Thymus (tissue), 11 donors: ENCODE measurements at regions not wholly inside any gene's neighbourhood (a gene's known extent, or its start where the extent isn't known, plus 50 kb on each side); places are given as distances from the start of the nearest gene placed in this dataset.
"Not testable (repeated sequence)": the region's sequence is repeated elsewhere in the genome, so short reads cannot be mapped to it uniquely, and the experiment has no call there.

Source experiments
- DNase-seq, 9 donors: peaks; one replicate each; pipeline ENCODE4 v3.0.0-alpha.2; 2013; ENCODE audit warnings: low spot score in 9 of 9, low read depth in 6 of 9, missing footprints in 1 of 9
- H3K27ac ChIP-seq, 2 donors: one replicate each; pipeline ENCODE4 v1.5.1; 2013; ENCODE audit warnings: control low read depth in 1 of 2, low read depth in 1 of 2, low read length in 1 of 2, mild to moderate bottlenecking in 1 of 2, moderate library complexity in 1 of 2
- H3K27me3 ChIP-seq, 2 donors: one replicate each; pipeline ENCODE4 v1.5.1; 2013; ENCODE audit warnings: low read length in 1 of 2; ENCODE audit not compliant: control insufficient read depth in 2 of 2, insufficient read depth in 1 of 2
- H3K36me3 ChIP-seq, 2 donors: one replicate each; pipeline ENCODE4 v1.5.1; 2013; ENCODE audit warnings: low read length in 1 of 2, mild to moderate bottlenecking in 1 of 2, moderate library complexity in 1 of 2; ENCODE audit not compliant: control insufficient read depth in 2 of 2, insufficient read depth in 2 of 2
- H3K4me1 ChIP-seq, 2 donors: one replicate each; pipeline ENCODE4 v1.5.1; 2013; ENCODE audit warnings: low read length in 2 of 2; ENCODE audit not compliant: control insufficient read depth in 2 of 2, insufficient read depth in 2 of 2
- H3K4me3 ChIP-seq, 2 donors: one replicate each; pipeline ENCODE4 v1.5.1; 2013; ENCODE audit warnings: low read length in 2 of 2, control low read depth in 1 of 2, mild to moderate bottlenecking in 1 of 2
- H3K9me3 ChIP-seq, 2 donors: one replicate each; pipeline ENCODE4 v1.5.1; 2013; ENCODE audit warnings: low read length in 1 of 2, mild to moderate bottlenecking in 1 of 2; ENCODE audit not compliant: control insufficient read depth in 2 of 2, insufficient read depth in 1 of 2
- WGBS: extraction: QIAGEN DNeasy Blood & Tissue Kit; methylation state at CpG from one replicate; pipeline ENCODE4 v1.1.7; 2013; 5-methylcytosine and 5-hydroxymethylcytosine counted together
- donor health status: healthy.

- no peak for DNase-seq
- 96% methylated on average over 1 of the region's 1 CpG for WGBS
- Histone ChIP-seq H3K9me3 (peaks cover 0 to 9% of the 10 kb centered on the region in 2 donors), H3K4me1 (no peaks in the 10 kb centered on the region), H3K4me3 (no peak overlapping the region), H3K27me3 (no peaks in the 10 kb centered on the region), H3K36me3 (no peaks in the 10 kb centered on the region), H3K27ac (no peak overlapping the region)
Measured at GRCh38 chr12:61584943-61585342, 675.3 kb upstream of the USP15 start.

- H3K4me1 ChIP-seq, H3K9me3 ChIP-seq, H3K36me3 ChIP-seq, DNase-seq, H3K27me3 ChIP-seq, H3K4me3 ChIP-seq, H3K27ac ChIP-seq: not testable (repeated sequence)
Measured at GRCh38 chr12:61590864-61591263, 669.3 kb upstream of the USP15 start.

GRCh38 chr12:61610143-61610542, 650.1 kb upstream of the USP15 start:
- Histone ChIP-seq H3K4me1 (no peaks in the 10 kb centered on the region), H3K27ac (no peak overlapping the region), H3K27me3 (no peaks in the 10 kb centered on the region), H3K4me3 (no peak overlapping the region), H3K9me3 (no peaks in the 10 kb centered on the region), H3K36me3 (no peaks in the 10 kb centered on the region)
- no peak for DNase-seq

- no peaks in the 10 kb centered on the region for H3K4me1 ChIP-seq
- H3K4me3 ChIP-seq: no peak overlapping the region
- no peaks in the 10 kb centered on the region for H3K27me3 ChIP-seq
- H3K9me3 ChIP-seq: peaks cover 0 to 3% of the 10 kb centered on the region in 2 donors
- H3K27ac ChIP-seq: no peak overlapping the region
- 90% methylated on average over 2 of the region's 2 CpGs for WGBS
- no peak for DNase-seq
- H3K36me3 ChIP-seq: no peaks in the 10 kb centered on the region
Measured at GRCh38 chr12:61629702-61630101, 630.5 kb upstream of the USP15 start.

- Histone ChIP-seq H3K4me3 (no peak overlapping the region), H3K27me3 (no peaks in the 10 kb centered on the region), H3K27ac (no peak overlapping the region), H3K9me3 (no peaks in the 10 kb centered on the region), H3K4me1 (no peaks in the 10 kb centered on the region), H3K36me3 (no peaks in the 10 kb centered on the region)
- no peak for DNase-seq
- WGBS: 92% methylated on average over 3 of the region's 3 CpGs
Measured at GRCh38 chr12:61646639-61647038, 613.6 kb upstream of the USP15 start.

GRCh38 chr12:61647566-61647965, 612.6 kb upstream of the USP15 start:
- Histone ChIP-seq H3K36me3 (no peaks in the 10 kb centered on the region), H3K9me3 (no peaks in the 10 kb centered on the region), H3K4me3 (no peak overlapping the region), H3K27me3 (no peaks in the 10 kb centered on the region), H3K4me1 (no peaks in the 10 kb centered on the region), H3K27ac (no peak overlapping the region)
- WGBS: 94% methylated on average over 2 of the region's 2 CpGs
- no peak for DNase-seq

- no peaks in the 10 kb centered on the region for H3K27me3 ChIP-seq
- no peak overlapping the region for H3K4me3 ChIP-seq
- 96% methylated on average over 2 of the region's 2 CpGs for WGBS
- no peaks in the 10 kb centered on the region for H3K9me3 ChIP-seq
- DNase-seq: no peak
- H3K4me1 ChIP-seq: no peaks in the 10 kb centered on the region
- no peak overlapping the region for H3K27ac ChIP-seq
- H3K36me3 ChIP-seq: no peaks in the 10 kb centered on the region
Measured at GRCh38 chr12:61652265-61652664, 607.9 kb upstream of the USP15 start.

GRCh38 chr12:61654698-61655097, 605.5 kb upstream of the USP15 start:
- Histone ChIP-seq H3K36me3 (no peaks in the 10 kb centered on the region), H3K9me3 (no peaks in the 10 kb centered on the region), H3K4me3 (no peak overlapping the region), H3K27me3 (no peaks in the 10 kb centered on the region), H3K4me1 (no peaks in the 10 kb centered on the region), H3K27ac (no peak overlapping the region)
- DNase-seq: no peak
- WGBS: 78% methylated on average over 3 of the region's 3 CpGs

- no peak for DNase-seq
- Histone ChIP-seq H3K4me1 (no peaks in the 10 kb centered on the region), H3K4me3 (no peak overlapping the region), H3K27ac (no peak overlapping the region), H3K9me3 (no peaks in the 10 kb centered on the region), H3K27me3 (no peaks in the 10 kb centered on the region), H3K36me3 (no peaks in the 10 kb centered on the region)
- WGBS: 94% methylated on average over 1 of the region's 1 CpG
Measured at GRCh38 chr12:61655241-61655640, 605.0 kb upstream of the USP15 start.

GRCh38 chr12:61667676-61668075, 592.5 kb upstream of the USP15 start:
- Histone ChIP-seq H3K27ac (no peak overlapping the region), H3K27me3 (no peaks in the 10 kb centered on the region), H3K4me1 (no peaks in the 10 kb centered on the region), H3K9me3 (peaks cover 0 to 22% of the 10 kb centered on the region in 2 donors), H3K4me3 (no peak overlapping the region), H3K36me3 (no peaks in the 10 kb centered on the region)
- no peak for DNase-seq
- 91% methylated on average over 1 of the region's 1 CpG for WGBS
